GM21619 (cell line): ENCODE measurements at regions not wholly inside any gene's neighbourhood (a gene's known extent, or its start where the extent isn't known, plus 50 kb on each side); places are given as distances from the start of the nearest gene placed in this dataset.
"Not testable (repeated sequence)": the region's sequence is repeated elsewhere in the genome, so short reads cannot be mapped to it uniquely, and the experiment has no call there.

Source experiments
- ATAC-seq: cut with Tn5 transposase; IDR thresholded peaks from one replicate; pipeline ENCODE4 v1.9.1; 2021; ENCODE audit not compliant: unreplicated experiment

GRCh38 chr15:96125721-96126415 lies 204.6 kb upstream of the NR2F2 start:
- ATAC-seq: no peak

- ATAC-seq: no peak
These were observed 203.6 kb upstream of the NR2F2 start for GRCh38 chr15:96126859-96127258.

- ATAC-seq: no peak
These were observed 199.8 kb upstream of the NR2F2 start for GRCh38 chr15:96130734-96131133.

- no peak for ATAC-seq
These were observed 198.4 kb upstream of the NR2F2 start for GRCh38 chr15:96132126-96132525.

GRCh38 chr15:96135166-96136093 lies 195.1 kb upstream of the NR2F2 start:
- ATAC-seq: no peak

GRCh38 chr15:96138985-96139384 lies 191.5 kb upstream of the NR2F2 start:
- no peak for ATAC-seq

GRCh38 chr15:96142498-96142897 lies 188.0 kb upstream of the NR2F2 start:
- no peak for ATAC-seq

- ATAC-seq: no peak
These were observed 185.8 kb upstream of the NR2F2 start for GRCh38 chr15:96144734-96145133.

- no peak for ATAC-seq
These were observed 183.8 kb upstream of the NR2F2 start for GRCh38 chr15:96146726-96147125.

GRCh38 chr15:96147267-96147666 lies 183.2 kb upstream of the NR2F2 start:
- no peak for ATAC-seq

- no peak for ATAC-seq
These were observed 180.2 kb upstream of the NR2F2 start for GRCh38 chr15:96150254-96150653.

- ATAC-seq: not testable (repeated sequence)
These were observed 178.8 kb upstream of the NR2F2 start for GRCh38 chr15:96151749-96152148.

- ATAC-seq: no peak
These were observed 176.6 kb upstream of the NR2F2 start for GRCh38 chr15:96153929-96154328.

GRCh38 chr15:96158938-96159337 lies 171.6 kb upstream of the NR2F2 start:
- ATAC-seq: no peak

GRCh38 chr15:96160269-96160668 lies 170.2 kb upstream of the NR2F2 start:
- ATAC-seq: no peak

GRCh38 chr15:96160800-96161199 lies 169.7 kb upstream of the NR2F2 start:
- ATAC-seq: no peak

GRCh38 chr15:96162322-96162721 lies 168.2 kb upstream of the NR2F2 start:
- ATAC-seq: no peak

- ATAC-seq: no peak
These were observed 165.4 kb upstream of the NR2F2 start for GRCh38 chr15:96165081-96165480.

GRCh38 chr15:96165775-96166174 lies 164.7 kb upstream of the NR2F2 start:
- no peak for ATAC-seq

GRCh38 chr15:96166223-96167200 lies 164.0 kb upstream of the NR2F2 start:
- ATAC-seq: no peak

GRCh38 chr15:96170616-96170978 lies 159.9 kb upstream of the NR2F2 start:
- not testable (repeated sequence) for ATAC-seq
